ENCODE measurements at regions not wholly inside any gene's neighbourhood (a gene's known extent, or its start where the extent isn't known, plus 50 kb on each side); places are given as distances from the start of the nearest gene placed in this dataset.

DNA sequence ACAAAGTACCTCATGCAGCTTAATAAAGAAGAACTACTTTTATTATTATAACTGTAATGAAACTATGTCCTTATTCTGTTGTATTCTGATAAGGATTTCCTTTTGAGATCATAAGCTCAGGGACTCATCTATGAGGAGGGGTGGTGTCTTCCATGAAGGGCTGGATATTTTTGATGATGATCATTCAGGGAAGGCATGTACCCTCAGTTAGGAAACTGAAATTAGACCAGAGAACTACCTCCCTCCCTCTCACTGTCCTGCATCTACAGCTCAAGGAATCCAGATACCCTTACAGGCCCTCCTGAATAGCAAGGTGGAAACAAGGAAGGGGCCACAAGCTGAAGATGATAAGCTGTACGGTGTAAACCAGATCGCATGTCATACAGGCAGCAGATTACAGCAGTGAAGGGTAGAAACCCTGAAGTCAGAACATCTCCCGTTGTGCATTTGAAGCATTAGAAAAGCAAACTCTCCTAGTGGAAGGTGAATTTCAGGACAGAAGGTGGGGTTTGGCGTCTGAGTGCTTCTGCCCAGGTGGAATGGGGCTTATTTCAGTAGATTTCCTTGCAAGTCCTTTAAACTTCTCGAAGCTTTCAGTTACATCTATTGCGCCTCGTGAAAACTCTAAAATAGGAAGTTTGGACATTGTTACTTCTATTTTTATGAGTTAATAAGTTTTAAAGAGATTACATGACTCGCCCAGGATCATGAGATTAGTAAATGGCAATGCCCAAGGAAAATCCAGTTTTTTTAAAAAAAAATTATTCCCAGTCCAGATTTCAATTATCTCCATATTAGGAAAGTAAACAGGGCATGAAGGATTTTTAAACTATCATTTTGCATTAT, 101.1 kb upstream of the HNRNPU start:
- TF ChIP-seq, protein P1, sequence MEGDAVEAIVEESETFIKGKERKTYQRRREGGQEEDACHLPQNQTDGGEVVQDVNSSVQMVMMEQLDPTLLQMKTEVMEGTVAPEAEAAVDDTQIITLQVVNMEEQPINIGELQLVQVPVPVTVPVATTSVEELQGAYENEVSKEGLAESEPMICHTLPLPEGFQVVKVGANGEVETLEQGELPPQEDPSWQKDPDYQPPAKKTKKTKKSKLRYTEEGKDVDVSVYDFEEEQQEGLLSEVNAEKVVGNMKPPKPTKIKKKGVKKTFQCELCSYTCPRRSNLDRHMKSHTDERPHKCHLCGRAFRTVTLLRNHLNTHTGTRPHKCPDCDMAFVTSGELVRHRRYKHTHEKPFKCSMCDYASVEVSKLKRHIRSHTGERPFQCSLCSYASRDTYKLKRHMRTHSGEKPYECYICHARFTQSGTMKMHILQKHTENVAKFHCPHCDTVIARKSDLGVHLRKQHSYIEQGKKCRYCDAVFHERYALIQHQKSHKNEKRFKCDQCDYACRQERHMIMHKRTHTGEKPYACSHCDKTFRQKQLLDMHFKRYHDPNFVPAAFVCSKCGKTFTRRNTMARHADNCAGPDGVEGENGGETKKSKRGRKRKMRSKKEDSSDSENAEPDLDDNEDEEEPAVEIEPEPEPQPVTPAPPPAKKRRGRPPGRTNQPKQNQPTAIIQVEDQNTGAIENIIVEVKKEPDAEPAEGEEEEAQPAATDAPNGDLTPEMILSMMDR (IDR thresholded peaks at IDR 0.05) = no peak
- TF ChIP-seq POLR2A (IDR thresholded peaks at IDR 0.05) = no peak

Measured in adrenal gland (tissue), 5 donors.